Superior temporal gyrus (tissue), 1 donor: ENCODE measurements at regions not wholly inside any gene's neighbourhood (a gene's known extent, or its start where the extent isn't known, plus 50 kb on each side); places are given as distances from the start of the nearest gene placed in this dataset.

Experiments
- DNase-seq: peaks from one replicate; pipeline ENCODE4 v3.0.0-alpha.2; 2016; ENCODE audit errors: extremely low spot score

- no peak for DNase-seq
Observed at GRCh38 chr9:11915699-11916098, 777.5 kb upstream of the TYRP1 start.

- DNase-seq = no peak
Observed at GRCh38 chr9:11928871-11929321, 764.3 kb upstream of the TYRP1 start.

GRCh38 chr9:11931109-11931508 is 762.1 kb upstream of the TYRP1 start:
- DNase-seq = no peak

- DNase-seq = no peak
Observed at GRCh38 chr9:11931751-11932150, 761.4 kb upstream of the TYRP1 start.

GRCh38 chr9:11933926-11934325 is 759.3 kb upstream of the TYRP1 start:
- no peak for DNase-seq

GRCh38 chr9:11946531-11946930 is 746.7 kb upstream of the TYRP1 start:
- no peak for DNase-seq

- DNase-seq = no peak
Observed at GRCh38 chr9:11962327-11962726, 730.9 kb upstream of the TYRP1 start.

GRCh38 chr9:11966786-11967185 is 726.4 kb upstream of the TYRP1 start:
- DNase-seq = no peak

GRCh38 chr9:11968631-11969030 is 724.6 kb upstream of the TYRP1 start:
- no peak for DNase-seq

GRCh38 chr9:11973011-11973410 is 720.2 kb upstream of the TYRP1 start:
- no peak for DNase-seq

GRCh38 chr9:11973511-11973910 is 719.7 kb upstream of the TYRP1 start:
- DNase-seq = no peak

- no peak for DNase-seq
Observed at GRCh38 chr9:11992866-11993265, 700.3 kb upstream of the TYRP1 start.

GRCh38 chr9:12014488-12014887 is 678.7 kb upstream of the TYRP1 start:
- no peak for DNase-seq

- no peak for DNase-seq
Observed at GRCh38 chr9:12054235-12054634, 639.0 kb upstream of the TYRP1 start.

GRCh38 chr9:12056874-12057273 is 636.3 kb upstream of the TYRP1 start:
- DNase-seq = no peak

- DNase-seq = no peak
Observed at GRCh38 chr9:12060067-12060466, 633.1 kb upstream of the TYRP1 start.

GRCh38 chr9:12060811-12061210 is 632.4 kb upstream of the TYRP1 start:
- no peak for DNase-seq

GRCh38 chr9:12065050-12065449 is 628.1 kb upstream of the TYRP1 start:
- DNase-seq = no peak

- DNase-seq = no peak
Observed at GRCh38 chr9:12065686-12066085, 627.5 kb upstream of the TYRP1 start.

- DNase-seq = no peak
Observed at GRCh38 chr9:12066455-12067035, 626.6 kb upstream of the TYRP1 start.

GRCh38 chr9:12069366-12069765 is 623.8 kb upstream of the TYRP1 start:
- DNase-seq = no peak

- no peak for DNase-seq
Observed at GRCh38 chr9:12085399-12085798, 607.8 kb upstream of the TYRP1 start.

- no peak for DNase-seq
Observed at GRCh38 chr9:12091865-12092527, 601.2 kb upstream of the TYRP1 start.

GRCh38 chr9:12094046-12094445 is 599.1 kb upstream of the TYRP1 start:
- no peak for DNase-seq
